Keratinocyte (primary cell): ENCODE measurements at regions not wholly inside any gene's neighbourhood (a gene's known extent, or its start where the extent isn't known, plus 50 kb on each side); places are given as distances from the start of the nearest gene placed in this dataset.

ENCODE experiments used
- DNase-seq: peaks from one replicate; pipeline ENCODE4 v3.0.0-alpha.2; 2011; ENCODE audit warnings: low read depth, missing footprints, low spot score
- FAIRE-seq: peaks from 2 replicates; lab custom pipeline; 2011; peaks lifted over from hg19 to GRCh38; lab: Jason Lieb, UNC
- H2AFZ ChIP-seq: 2 replicates; pipeline ENCODE4 v1.6.0; 2012; ENCODE audit warnings: low read length, control low read depth, inconsistent platforms; ENCODE audit not compliant: control insufficient read depth
- H3K27ac ChIP-seq: 2 replicates; pipeline ENCODE4 v1.5.1; 2011; ENCODE audit warnings: low read length; ENCODE audit not compliant: control insufficient read depth, insufficient read depth
- H3K27me3 ChIP-seq: 3 replicates; pipeline ENCODE4 v1.6.0; 2011; ENCODE audit warnings: low read length; ENCODE audit not compliant: control insufficient read depth, insufficient read depth; ENCODE audit errors: extremely low read depth
- H3K36me3 ChIP-seq, 2 experiments: 2 replicates in 1 of 2; 3 replicates in 1 of 2; pipeline ENCODE4 v1.5.1; 2011; ENCODE audit warnings: low read length in 2 of 2, mild to moderate bottlenecking in 1 of 2; ENCODE audit not compliant: control insufficient read depth in 2 of 2, insufficient read depth in 2 of 2; ENCODE audit errors: extremely low read depth in 1 of 2
- H3K4me1 ChIP-seq: 3 replicates; pipeline ENCODE4 v1.5.1; 2011; ENCODE audit warnings: low read length; ENCODE audit not compliant: control insufficient read depth, insufficient read depth; ENCODE audit errors: extremely low read depth
- H3K4me2 ChIP-seq: 3 replicates; pipeline ENCODE4 v1.6.0; 2011; ENCODE audit warnings: low read depth, low read length; ENCODE audit not compliant: control insufficient read depth, insufficient read depth; ENCODE audit errors: extremely low read depth
- H3K4me3 ChIP-seq, 3 experiments: fragments of 200-600 bp in 1 of 3; sonication (generic) in 1 of 3; 2 replicates in 2 of 3; 3 replicates in 1 of 3; pipeline ENCODE4 v1.5.1; 2011 to 2016; ENCODE audit warnings: low read length in 3 of 3, mild to moderate bottlenecking in 3 of 3, control low read depth in 2 of 3, inconsistent platforms in 1 of 3, low read depth in 1 of 3, mixed read lengths in 1 of 3, mixed run types in 1 of 3, moderate library complexity in 1 of 3; ENCODE audit not compliant: control insufficient read depth in 2 of 3, insufficient read depth in 2 of 3; ENCODE audit errors: extremely low read depth in 1 of 3
- H3K79me2 ChIP-seq: 2 replicates; pipeline ENCODE4 v1.6.0; 2012; ENCODE audit warnings: low read length; ENCODE audit not compliant: control insufficient read depth, insufficient read depth
- H3K9ac ChIP-seq: 3 replicates; pipeline ENCODE4 v1.6.0; 2011; ENCODE audit warnings: low read length; ENCODE audit not compliant: control insufficient read depth, insufficient read depth; ENCODE audit errors: extremely low read depth
- H3K9me1 ChIP-seq: 3 replicates; pipeline ENCODE4 v1.6.0; 2011; ENCODE audit warnings: low read length; ENCODE audit not compliant: control insufficient read depth, insufficient read depth; ENCODE audit errors: extremely low read depth
- H3K9me3 ChIP-seq: 2 replicates; pipeline ENCODE4 v1.5.1; 2012; ENCODE audit warnings: low read depth, low read length; ENCODE audit not compliant: control insufficient read depth
- H4K20me1 ChIP-seq: 3 replicates; pipeline ENCODE4 v1.6.0; 2011; ENCODE audit warnings: low read length; ENCODE audit not compliant: control insufficient read depth, insufficient read depth; ENCODE audit errors: extremely low read depth
- EZH2 ChIP-seq: IDR thresholded peaks from one replicate; pipeline ENCODE4 v1.6.1; 2012; ENCODE audit warnings: inconsistent platforms, mild to moderate bottlenecking, low read length, moderate library complexity
- dilution Hi-C: fragments of 300-500 bp; cut with MboI; formaldehyde crosslinking; loops from one replicate; pipeline ENCODE4 v1.7.0; 2020; ENCODE audit warnings: low sequenced_read_pairs; ENCODE audit not compliant: extremely low pct_ligation_motif_present
- TF ChIP-seq, protein P1 (sequence below), 3 experiments: IDR thresholded peaks in 1 of 3; conservative IDR thresholded peaks in 1 of 3; optimal IDR thresholded peaks in 1 of 3; 2 replicates in 2 of 3; 3 replicates in 1 of 3; pipeline versions ENCODE3 to v1.5.1; 2011; ENCODE audit warnings: low read length in 3 of 3, mild to moderate bottlenecking in 3 of 3, moderate library complexity in 2 of 3, control low read depth in 1 of 3, inconsistent platforms in 1 of 3; ENCODE audit not compliant: insufficient read depth in 2 of 3; ENCODE audit errors: extremely low read depth in 1 of 3

DNA sequence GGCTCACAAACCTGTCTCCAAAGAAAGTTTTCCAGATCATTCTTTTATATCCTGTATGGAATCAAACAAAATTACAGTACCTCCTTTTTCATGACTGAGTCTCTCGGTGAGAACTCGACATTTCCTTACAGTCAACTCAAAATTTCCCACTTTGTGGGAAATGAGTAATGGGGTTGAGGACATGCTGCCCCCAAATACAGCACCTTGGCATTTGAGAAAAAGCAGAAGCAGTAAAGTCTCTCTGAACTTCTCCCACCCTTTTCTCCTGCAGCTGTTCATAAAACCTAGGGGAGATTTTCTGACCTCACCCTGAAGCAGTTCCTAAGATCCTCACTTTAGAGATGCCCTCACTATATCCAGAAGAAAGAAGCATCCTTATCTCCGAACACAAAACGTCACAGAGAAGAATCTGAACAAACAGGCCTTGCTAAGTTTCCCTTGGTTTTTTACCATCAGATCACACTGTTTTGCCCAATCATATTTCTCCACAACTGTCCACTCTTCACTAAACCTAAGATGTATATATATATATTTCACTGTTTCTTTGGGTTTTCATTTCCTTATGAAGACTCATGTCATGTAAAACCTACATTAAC, 96.1 kb upstream of the APC start:
- Histone ChIP-seq H3K9me3 (no peaks in the 10 kb centered on the region), H3K4me2 (no peak overlapping the region), H3K9ac (no peak overlapping the region), H3K79me2 (no peaks in the 10 kb centered on the region), H4K20me1 (no peaks in the 10 kb centered on the region), H3K4me1 (no peaks in the 10 kb centered on the region), H3K27ac (no peak overlapping the region), H3K9me1 (no peaks in the 10 kb centered on the region), H3K4me3 (no peak overlapping the region), H3K27me3 (no peaks in the 10 kb centered on the region), H3K36me3 (no peaks in the 10 kb centered on the region), H2AFZ (no peak overlapping the region)
- no peak for DNase-seq
- dilution Hi-C loops: no loop called here
- no peak for FAIRE-seq
- TF ChIP-seq EZH2: no peak
- TF ChIP-seq, protein P1, sequence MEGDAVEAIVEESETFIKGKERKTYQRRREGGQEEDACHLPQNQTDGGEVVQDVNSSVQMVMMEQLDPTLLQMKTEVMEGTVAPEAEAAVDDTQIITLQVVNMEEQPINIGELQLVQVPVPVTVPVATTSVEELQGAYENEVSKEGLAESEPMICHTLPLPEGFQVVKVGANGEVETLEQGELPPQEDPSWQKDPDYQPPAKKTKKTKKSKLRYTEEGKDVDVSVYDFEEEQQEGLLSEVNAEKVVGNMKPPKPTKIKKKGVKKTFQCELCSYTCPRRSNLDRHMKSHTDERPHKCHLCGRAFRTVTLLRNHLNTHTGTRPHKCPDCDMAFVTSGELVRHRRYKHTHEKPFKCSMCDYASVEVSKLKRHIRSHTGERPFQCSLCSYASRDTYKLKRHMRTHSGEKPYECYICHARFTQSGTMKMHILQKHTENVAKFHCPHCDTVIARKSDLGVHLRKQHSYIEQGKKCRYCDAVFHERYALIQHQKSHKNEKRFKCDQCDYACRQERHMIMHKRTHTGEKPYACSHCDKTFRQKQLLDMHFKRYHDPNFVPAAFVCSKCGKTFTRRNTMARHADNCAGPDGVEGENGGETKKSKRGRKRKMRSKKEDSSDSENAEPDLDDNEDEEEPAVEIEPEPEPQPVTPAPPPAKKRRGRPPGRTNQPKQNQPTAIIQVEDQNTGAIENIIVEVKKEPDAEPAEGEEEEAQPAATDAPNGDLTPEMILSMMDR (optimal IDR thresholded peaks at IDR 0.05 in 1 of 3, IDR thresholded peaks at IDR 0.05 in 1 of 3, conservative IDR thresholded peaks at IDR 0.05 in 1 of 3; ENCODE audit: extremely low read depth in 1 of 3, insufficient read depth in 2 of 3, low read length in 3 of 3): no peak

DNA sequence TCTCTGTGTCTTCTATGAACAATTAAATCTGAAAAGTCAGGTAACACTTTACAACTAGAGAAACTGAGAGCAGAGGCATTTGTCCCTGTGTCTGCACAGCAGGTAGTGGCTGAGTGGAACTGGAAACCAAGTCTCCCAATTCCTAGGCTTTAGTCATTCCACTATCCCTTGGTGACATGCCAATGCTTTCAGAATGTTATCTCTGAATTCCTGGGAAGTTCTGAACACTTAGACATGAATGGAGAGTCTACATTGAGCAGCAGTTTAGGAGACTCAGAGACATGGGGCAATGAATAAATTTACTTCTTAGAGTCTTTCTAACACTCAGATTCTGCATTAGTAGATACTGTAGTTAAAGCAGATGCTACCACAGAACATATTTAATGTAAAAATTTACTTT, 94.8 kb upstream of the APC start:
- DNase-seq: no peak
- Histone ChIP-seq H3K4me1 (no peaks in the 10 kb centered on the region), H4K20me1 (no peaks in the 10 kb centered on the region)

More for the DNA sequence above, 94.8 kb upstream of the APC start:
- H3K27ac ChIP-seq: no peak overlapping the region
- no peaks in the 10 kb centered on the region for H3K9me3 ChIP-seq
- no peaks in the 10 kb centered on the region for H3K27me3 ChIP-seq
- dilution Hi-C loops: no loop called here
- no peak overlapping the region for H3K9ac ChIP-seq
- no peak overlapping the region for H2AFZ ChIP-seq
- no peaks in the 10 kb centered on the region for H3K36me3 ChIP-seq
- H3K4me2 ChIP-seq: no peak overlapping the region
- no peaks in the 10 kb centered on the region for H3K9me1 ChIP-seq
- no peak overlapping the region for H3K4me3 ChIP-seq
- TF ChIP-seq EZH2: no peak
- TF ChIP-seq, protein P1 (optimal IDR thresholded peaks at IDR 0.05 in 1 of 3, IDR thresholded peaks at IDR 0.05 in 1 of 3, conservative IDR thresholded peaks at IDR 0.05 in 1 of 3; ENCODE audit: extremely low read depth in 1 of 3, insufficient read depth in 2 of 3, low read length in 3 of 3): no peak
- FAIRE-seq: no peak
- H3K79me2 ChIP-seq: no peaks in the 10 kb centered on the region
